H1 (cell line): ENCODE measurements at regions not wholly inside any gene's neighbourhood (a gene's known extent, or its start where the extent isn't known, plus 50 kb on each side); places are given as distances from the start of the nearest gene placed in this dataset.

Experiments
- CTCF ChIA-PET: fragments of 300-600 bp; sonication (Branson Sonifier 250); formaldehyde crosslinking; loops from one replicate; lab custom pipeline; 2021; ENCODE audit not compliant: partially characterized antibody; lab: Charles Lee
- POLR2A ChIA-PET: fragments of 300-600 bp; sonication (Branson Sonifier 250); formaldehyde crosslinking; loops from one replicate; lab custom pipeline; 2021; ENCODE audit warnings: inconsistent platforms; ENCODE audit not compliant: partially characterized antibody; lab: Charles Lee
- DNase-seq, 2 experiments: peaks; one replicate each; pipeline versions ENCODE4 v3.0.0 to v3.0.0-alpha.2; 2010 to 2022; ENCODE audit warnings: low spot score in 2 of 2, low read depth in 1 of 2, mixed read lengths in 1 of 2
- FAIRE-seq: peaks from 2 replicates; lab custom pipeline; 2011; peaks lifted over from hg19 to GRCh38; lab: Jason Lieb, UNC
- H2AFZ ChIP-seq: 2 replicates; pipeline ENCODE4 v1.8.1; 2012; ENCODE audit warnings: low read length, inconsistent platforms
- H2AK5ac ChIP-seq: 2 replicates; pipeline ENCODE4 v1.6.1; 2013; ENCODE audit warnings: low read depth, low read length
- H2BK120ac ChIP-seq: replicated peaks from 2 replicates; pipeline ENCODE3; 2013; ENCODE audit warnings: low read depth, low read length, inconsistent platforms
- H2BK12ac ChIP-seq: 2 replicates; pipeline ENCODE4 v1.6.1; 2013; ENCODE audit warnings: low read depth, low read length
- H2BK15ac ChIP-seq: 2 replicates; pipeline ENCODE4 v1.6.1; 2013; ENCODE audit warnings: low read length
- H2BK20ac ChIP-seq: 2 replicates; pipeline ENCODE4 v1.6.1; 2013; ENCODE audit warnings: low read length
- H2BK5ac ChIP-seq: 2 replicates; pipeline ENCODE4 v1.6.1; 2013; ENCODE audit warnings: low read depth, low read length
- H3K14ac ChIP-seq: 2 replicates; pipeline ENCODE4 v1.6.1; 2013; ENCODE audit warnings: inconsistent platforms; ENCODE audit not compliant: insufficient read length
- H3K18ac ChIP-seq: 2 replicates; pipeline ENCODE4 v1.6.1; 2013; ENCODE audit warnings: low read length; ENCODE audit errors: extremely low read depth
- H3K23ac ChIP-seq: 2 replicates; pipeline ENCODE4 v1.6.1; 2013; ENCODE audit warnings: inconsistent platforms; ENCODE audit not compliant: insufficient read length
- H3K23me2 ChIP-seq: 2 replicates; pipeline ENCODE4 v1.6.1; 2013; ENCODE audit warnings: low read depth, low read length
- H3K27ac ChIP-seq: 2 replicates; pipeline ENCODE4 v1.6.1; 2011; ENCODE audit warnings: low read depth, low read length, inconsistent platforms
- H3K27me3 ChIP-seq, 4 experiments: replicated peaks in 1 of 4; 1 replicate in 1 of 4; 2 replicates in 3 of 4; pipeline versions ENCODE4 v1.6.1 to v1.8.1; 2011 to 2013; ENCODE audit warnings: low read length in 3 of 4, mild to moderate bottlenecking in 3 of 4, inconsistent platforms in 2 of 4, mixed read lengths in 2 of 4, moderate library complexity in 1 of 4; ENCODE audit not compliant: control insufficient read depth in 3 of 4, insufficient read depth in 3 of 4; ENCODE audit errors: extremely low read depth in 1 of 4
- H3K36me3 ChIP-seq, 4 experiments: 2 replicates each; pipeline versions ENCODE4 v1.6.1 to v1.8.1; 2011 to 2013; ENCODE audit warnings: mild to moderate bottlenecking in 4 of 4, low read length in 3 of 4, moderate library complexity in 2 of 4, control low read depth in 1 of 4, inconsistent platforms in 1 of 4; ENCODE audit not compliant: insufficient read depth in 4 of 4, control insufficient read depth in 2 of 4
- H3K4ac ChIP-seq: replicated peaks from 2 replicates; pipeline ENCODE3; 2013; ENCODE audit warnings: low read length, low read depth, mixed read lengths, inconsistent platforms; ENCODE audit not compliant: insufficient read length
- H3K4me1 ChIP-seq, 4 experiments: replicated peaks in 1 of 4; 1 replicate in 1 of 4; 2 replicates in 3 of 4; pipeline versions ENCODE4 v1.6.1 to v1.8.1; 2011 to 2013; ENCODE audit warnings: low read length in 3 of 4, inconsistent platforms in 2 of 4, mixed read lengths in 1 of 4; ENCODE audit not compliant: insufficient read depth in 4 of 4, control insufficient read depth in 3 of 4
- H3K4me2 ChIP-seq, 2 experiments: 2 replicates each; pipeline versions ENCODE4 v1.6.1 to v1.8.1; 2011 to 2013; ENCODE audit warnings: low read depth in 2 of 2, low read length in 2 of 2, control low read depth in 1 of 2, inconsistent platforms in 1 of 2, mild to moderate bottlenecking in 1 of 2; ENCODE audit not compliant: insufficient read depth in 1 of 2
- H3K4me3 ChIP-seq, 4 experiments: fragments of 200-600, 300-600 bp in 1 of 4; sonication (generic), shearing (Covaris generic), sonication (Bioruptor Twin) in 1 of 4; 2 replicates each; pipeline versions ENCODE4 v1.5.1 to v1.8.1; 2011 to 2016; ENCODE audit warnings: low read length in 4 of 4, low read depth in 3 of 4, control low read depth in 2 of 4, inconsistent platforms in 2 of 4, mild to moderate bottlenecking in 2 of 4, mixed read lengths in 1 of 4, moderate library complexity in 1 of 4; ENCODE audit not compliant: insufficient read depth in 2 of 4; ENCODE audit errors: extremely low read depth in 1 of 4
- H3K56ac ChIP-seq: replicated peaks from 2 replicates; pipeline ENCODE3; 2013; ENCODE audit warnings: low read depth, mild to moderate bottlenecking, mixed read lengths, low read length, inconsistent platforms; ENCODE audit not compliant: insufficient read length
- H3K79me1 ChIP-seq: 2 replicates; pipeline ENCODE4 v1.6.1; 2013; ENCODE audit warnings: low read depth, low read length, control low read depth
- H3K79me2 ChIP-seq, 2 experiments: 2 replicates each; pipeline versions ENCODE4 v1.6.1 to v1.8.1; 2012 to 2013; ENCODE audit warnings: low read length in 2 of 2, mild to moderate bottlenecking in 2 of 2, inconsistent platforms in 1 of 2; ENCODE audit not compliant: insufficient read depth in 2 of 2, control insufficient read depth in 1 of 2
- H3K9ac ChIP-seq, 4 experiments: replicated peaks in 1 of 4; 1 replicate in 1 of 4; 2 replicates in 3 of 4; pipeline versions ENCODE4 v1.6.1 to v1.8.1; 2011 to 2013; ENCODE audit warnings: low read depth in 3 of 4, low read length in 3 of 4, control low read depth in 2 of 4, mild to moderate bottlenecking in 2 of 4, moderate library complexity in 2 of 4, inconsistent platforms in 1 of 4; ENCODE audit errors: extremely low read depth in 1 of 4
- H3K9me3 ChIP-seq, 2 experiments: 2 replicates each; pipeline versions ENCODE4 v1.6.1 to v1.8.1; 2012 to 2013; ENCODE audit warnings: mild to moderate bottlenecking in 2 of 2, moderate library complexity in 2 of 2, control low read depth in 1 of 2, inconsistent platforms in 1 of 2, low read depth in 1 of 2, low read length in 1 of 2, mixed read lengths in 1 of 2; ENCODE audit not compliant: insufficient read depth in 2 of 2
- H4K20me1 ChIP-seq, 2 experiments: replicated peaks in 1 of 2; 2 replicates each; pipeline versions ENCODE3 to v1.8.1; 2011 to 2013; ENCODE audit warnings: inconsistent platforms in 2 of 2, low read length in 2 of 2, mild to moderate bottlenecking in 1 of 2; ENCODE audit not compliant: insufficient read depth in 2 of 2, control insufficient read depth in 1 of 2
- H4K5ac ChIP-seq: 2 replicates; pipeline ENCODE4 v1.6.1; 2013; ENCODE audit warnings: low read length, low read depth, mixed read lengths, inconsistent platforms; ENCODE audit not compliant: insufficient read length
- H4K8ac ChIP-seq: 2 replicates; pipeline ENCODE4 v1.8.0; 2013; ENCODE audit warnings: mild to moderate bottlenecking, moderate library complexity, low read length, inconsistent platforms; ENCODE audit not compliant: insufficient read depth; ENCODE audit errors: extremely low read depth
- H4K91ac ChIP-seq: replicated peaks from 2 replicates; pipeline ENCODE3; 2013; ENCODE audit warnings: low read length, mixed read lengths, inconsistent platforms; ENCODE audit not compliant: insufficient read length
- CBX5 ChIP-seq: fragments of 300-800, 300-1000 bp; sonication (generic); IDR thresholded peaks from 2 replicates; pipeline ENCODE4 v1.7.1; 2016; ENCODE audit warnings: antibody characterized with exemption, low read length, low read depth
- CEBPB ChIP-seq: IDR thresholded peaks from 2 replicates; pipeline ENCODE4 v1.6.1; 2012; ENCODE audit warnings: low read depth, low read length
- CHD1 ChIP-seq: IDR thresholded peaks from 2 replicates; pipeline ENCODE4 v1.6.1; 2012; ENCODE audit warnings: low read depth, low read length, improper control_type of control experiment
- CHD2 ChIP-seq: IDR thresholded peaks from 2 replicates; pipeline ENCODE4 v1.6.1; 2012; ENCODE audit warnings: low read length, improper control_type of control experiment
- CREB1 ChIP-seq: IDR thresholded peaks from 2 replicates; pipeline ENCODE4 v1.6.1; 2012; ENCODE audit warnings: inconsistent platforms
- FOSL1 ChIP-seq: IDR thresholded peaks from 2 replicates; pipeline ENCODE4 v1.6.1; 2011; ENCODE audit warnings: mild to moderate bottlenecking, low read depth, low read length, moderate library complexity; ENCODE audit not compliant: insufficient read depth
- JUN ChIP-seq: IDR thresholded peaks from 2 replicates; pipeline ENCODE4 v1.6.1; 2011; ENCODE audit warnings: low read depth, mild to moderate bottlenecking, improper control_type of control experiment, low read length
- KDM1A ChIP-seq: fragments of 200-600, 300-600 bp; sonication (generic); IDR thresholded peaks from 2 replicates; pipeline ENCODE4 v1.7.1; 2016; ENCODE audit warnings: mild to moderate bottlenecking, low read length, borderline replicate concordance
- KDM4A ChIP-seq: IDR thresholded peaks from one replicate; pipeline ENCODE4 v1.7.1; 2012; ENCODE audit warnings: low read depth, mild to moderate bottlenecking, moderate library complexity, low read length, inconsistent platforms; ENCODE audit not compliant: severe bottlenecking
- KDM5A ChIP-seq: fragments of 200-600 bp; IDR thresholded peaks from 2 replicates; pipeline ENCODE4 v1.7.1; 2012; ENCODE audit warnings: mild to moderate bottlenecking, low read length, inconsistent platforms, mixed read lengths
- POLR2AphosphoS5 ChIP-seq: IDR thresholded peaks from 2 replicates; pipeline ENCODE4 v1.6.1; 2011; ENCODE audit warnings: low read depth, low read length
- RFX5 ChIP-seq: IDR thresholded peaks from 2 replicates; pipeline ENCODE4 v1.6.1; 2011; ENCODE audit warnings: low read depth, low read length, improper control_type of control experiment, borderline replicate concordance
- SRF ChIP-seq: IDR thresholded peaks from 2 replicates; pipeline ENCODE4 v1.6.1; 2011; ENCODE audit warnings: mild to moderate bottlenecking, low read depth, low read length, moderate library complexity
- USF2 ChIP-seq: IDR thresholded peaks from 2 replicates; pipeline ENCODE4 v1.6.1; 2011; ENCODE audit warnings: low read length, improper control_type of control experiment
- ZNF274 ChIP-seq: IDR thresholded peaks from 2 replicates; pipeline ENCODE4 v1.7.0; 2012; ENCODE audit warnings: low read length, borderline replicate concordance; ENCODE audit errors: extremely low read depth
- WGBS, 2 experiments: shearing (Covaris generic) in 1 of 2; methylation state at CpG; one replicate each; pipeline versions ENCODE4 v1.1.6 to v1.1.7; 2013 to 2015; ENCODE audit warnings: low lambda C conversion rate in 2 of 2, mixed read lengths in 2 of 2, inconsistent platforms in 1 of 2, low coverage in 1 of 2, missing lambda C conversion rate in 1 of 2; ENCODE audit not compliant: insufficient replicate concordance in 2 of 2, insufficient coverage in 1 of 2, insufficient read length in 1 of 2; ENCODE audit errors: extremely low coverage in 1 of 2, missing lambda C conversion rate in 1 of 2; 5-methylcytosine and 5-hydroxymethylcytosine counted together

GRCh38 chrX:40307871-40308270, 210.1 kb upstream of the BCOR start:
- peaks cover 0 to 2% (median 0%) of the 10 kb centered on the region in 4 experiments; a peak in 1 of 7 replicates for H3K27me3 ChIP-seq
- no peak for DNase-seq
- H3K4ac ChIP-seq: no peak overlapping the region
- H2BK5ac ChIP-seq: no peak overlapping the region
- WGBS, 2 experiments: 98% methylated on average over 6 of the region's 13 CpGs; no CpG with 5 or more reads in 1 of the 2 experiments
- H3K79me1 ChIP-seq: no peaks in the 10 kb centered on the region
- H3K36me3 ChIP-seq: no peaks in the 10 kb centered on the region
- H2BK20ac ChIP-seq: no peak overlapping the region
- H2AFZ ChIP-seq: no peak overlapping the region
- H3K23ac ChIP-seq: no peak overlapping the region
- H3K14ac ChIP-seq: no peak overlapping the region
- no peak overlapping the region for H4K5ac ChIP-seq
- H2BK120ac ChIP-seq: no peak overlapping the region
- no peak overlapping the region for H3K4me2 ChIP-seq
- H3K9me3 ChIP-seq: no peaks in the 10 kb centered on the region
- ChIA-PET CTCF (no interaction called here), POLR2A (no interaction called here)
- no peak for FAIRE-seq
- H2BK15ac ChIP-seq: no peak overlapping the region
- H3K4me1 ChIP-seq: peaks cover 0 to 6% (median 0%) of the 10 kb centered on the region in 4 experiments; a peak in 1 of 7 replicates
- H3K79me2 ChIP-seq: no peaks in the 10 kb centered on the region
- H3K9ac ChIP-seq: no peak overlapping the region
- H2AK5ac ChIP-seq: no peak overlapping the region
- H3K18ac ChIP-seq: no peak overlapping the region
- H3K4me3 ChIP-seq: no peak overlapping the region
- H4K91ac ChIP-seq: no peak overlapping the region
- H4K8ac ChIP-seq: no peak overlapping the region
- H2BK12ac ChIP-seq: no peak overlapping the region
- H3K56ac ChIP-seq: no peak overlapping the region
- H4K20me1 ChIP-seq: no peaks in the 10 kb centered on the region
- no peak overlapping the region for H3K27ac ChIP-seq
- no peaks in the 10 kb centered on the region for H3K23me2 ChIP-seq
- TF ChIP-seq JUN (no peak), KDM1A (no peak), CHD1 (no peak), CREB1 (no peak), CBX5 (no peak), CHD2 (no peak), ZNF274 (no peak), RFX5 (no peak), CEBPB (no peak), SRF (no peak), FOSL1 (no peak), KDM4A (no peak), USF2 (no peak), KDM5A (no peak), POLR2AphosphoS5 (no peak)
